ENCODE measurements at regions not wholly inside any gene's neighbourhood (a gene's known extent, or its start where the extent isn't known, plus 50 kb on each side); places are given as distances from the start of the nearest gene placed in this dataset.
"Not testable (repeated sequence)": the region's sequence is repeated elsewhere in the genome, so short reads cannot be mapped to it uniquely, and the experiment has no call there.

GRCh38 chr14:89730687-89731086, 223.8 kb downstream of the EFCAB11 start:
- H3K9me3 ChIP-seq = peaks cover 0 to 33% (median 15%) of the 10 kb centered on the region in 11 donors
- ATAC-seq (peak in 2 of 8 donors; percentile 45 to 52), DNase-seq (no peak)
- no peaks in the 10 kb centered on the region for H3K27me3 ChIP-seq
- 83 to 90% methylated on average over 5 of the region's 5 CpGs for WGBS, 2 donors
- H3K27ac ChIP-seq = peak overlapping the region in 1 of 10 donors; percentile 64
- TF ChIP-seq CTCF (IDR thresholded peaks at IDR 0.05) = no peak
- H3K4me1 ChIP-seq = peaks cover 0 to 18% (median 0%) of the 10 kb centered on the region in 9 donors
- intact Hi-C loops (cut with DNase I) = no loop called here
- H3K36me3 ChIP-seq = no peaks in the 10 kb centered on the region
- no peak overlapping the region for H3K4me3 ChIP-seq

- Histone ChIP-seq H3K27me3 (no peaks in the 10 kb centered on the region), H3K4me1 (peaks cover 0 to 33% (median 0%) of the 10 kb centered on the region in 9 donors), H3K9me3 (peaks cover 0 to 26% (median 11%) of the 10 kb centered on the region in 11 donors), H3K4me3 (no peak overlapping the region), H3K36me3 (no peaks in the 10 kb centered on the region), H3K27ac (no peak overlapping the region)
- intact Hi-C loops (cut with DNase I) = no loop called here
- no peak for TF ChIP-seq CTCF (IDR thresholded peaks at IDR 0.05)
- 90% methylated on average over 5 of the region's 5 CpGs for WGBS, 2 donors
- ATAC-seq (no peak), DNase-seq (no peak)
These were observed 225.6 kb downstream of the EFCAB11 start for GRCh38 chr14:89728964-89729363.

- H3K27me3 ChIP-seq; H3K27ac ChIP-seq; ATAC-seq; H3K9me3 ChIP-seq; intact Hi-C loops (cut with DNase I); DNase-seq; H3K36me3 ChIP-seq; H3K4me3 ChIP-seq: not testable (repeated sequence)
- WGBS, 2 donors = 81 to 95% methylated on average over 6 of the region's 6 CpGs
- peaks cover 0 to 54% (median 0%) of the 10 kb centered on the region in 9 donors for H3K4me1 ChIP-seq
These were observed 228.3 kb downstream of the EFCAB11 start for GRCh38 chr14:89726226-89726625.

GRCh38 chr14:89724628-89724960, 229.9 kb downstream of the EFCAB11 start:
- ATAC-seq (no peak), DNase-seq (no peak)
- no peaks in the 10 kb centered on the region for H3K36me3 ChIP-seq
- peak overlapping the region in 1 of 10 donors; percentile 87 for H3K27ac ChIP-seq
- WGBS, 2 donors = 62 to 69% methylated on average over 8 of the region's 8 CpGs
- peaks cover 0 to 7% (median 0%) of the 10 kb centered on the region in 7 donors for H3K27me3 ChIP-seq
- no peaks in the 10 kb centered on the region for H3K9me3 ChIP-seq
- TF ChIP-seq CTCF (IDR thresholded peaks at IDR 0.05) = no peak
- intact Hi-C loops (cut with DNase I) = no loop called here
- H3K4me1 ChIP-seq = peaks cover 0 to 59% (median 0%) of the 10 kb centered on the region in 9 donors
- peak overlapping the region in 3 of 10 donors; percentile 8 to 33 (median 9) for H3K4me3 ChIP-seq

GRCh38 chr14:89723930-89724627, 230.5 kb downstream of the EFCAB11 start:
- no peak for DNase-seq
- Histone ChIP-seq H3K27ac (peak overlapping the region in 1 of 10 donors; percentile 87), H3K4me1 (peaks cover 0 to 64% (median 0%) of the 10 kb centered on the region in 9 donors), H3K36me3 (no peaks in the 10 kb centered on the region), H3K9me3 (no peaks in the 10 kb centered on the region), H3K27me3 (peaks cover 0 to 7% (median 0%) of the 10 kb centered on the region in 7 donors), H3K4me3 (peak overlapping the region in 3 of 10 donors; percentile 8 to 33 (median 9))
- TF ChIP-seq CTCF (IDR thresholded peaks at IDR 0.05) = no peak
- intact Hi-C loops (cut with DNase I) = no loop called here
- 55 to 66% methylated on average over 7 of the region's 7 CpGs for WGBS, 2 donors
- ATAC-seq = peak in 1 of 8 donors; percentile 38
